Pancreas (tissue), 10 donors: ENCODE measurements at regions not wholly inside any gene's neighbourhood (a gene's known extent, or its start where the extent isn't known, plus 50 kb on each side); places are given as distances from the start of the nearest gene placed in this dataset.

Experiments used
- ATAC-seq, 4 donors: fragments of 200-7000 bp; cut with Tn5 transposase; one replicate each; pipeline versions ENCODE4 v1.8.0 to v1.9.1; 2020; ENCODE audit warnings: mild to moderate bottlenecking in 4 of 4, moderate library complexity in 4 of 4
- DNase-seq, 6 donors: peaks; one replicate each; pipeline ENCODE4 v3.0.0-alpha.2; 2020
- FAIRE-seq: peaks from 2 replicates; lab custom pipeline; 2012; peaks lifted over from hg19 to GRCh38; lab: Jason Lieb, UNC
- H3K27ac ChIP-seq, 4 donors: fragments of 200-600 bp; sonication (generic); 1 replicate in 3 of 4; 2 replicates in 1 of 4; pipeline versions ENCODE4 v1.5.0 to v1.8.0; 2020
- H3K27me3 ChIP-seq, 4 donors: fragments of 200-600 bp; one replicate each; pipeline ENCODE4 v1.8.0; 2021
- H3K36me3 ChIP-seq, 3 donors: fragments of 200-600 bp; sonication (generic) in 1 of 3; one replicate each; pipeline versions ENCODE4 v1.5.0 to v1.8.0; 2020 to 2021
- H3K4me1 ChIP-seq, 3 donors: fragments of 200-600 bp; one replicate each; pipeline ENCODE4 v1.8.0; 2021
- H3K4me3 ChIP-seq, 4 donors: fragments of 200-600 bp; sonication (generic) in 2 of 4; one replicate each; pipeline versions ENCODE4 v1.5.0 to v1.8.0; 2020 to 2021
- H3K9me3 ChIP-seq, 4 donors: fragments of 200-600 bp; one replicate each; pipeline ENCODE4 v1.8.0; 2021
- WGBS, 2 donors: extraction: QIAGEN DNeasy Blood & Tissue Kit; methylation state at CpG; one replicate each; pipeline ENCODE4 v1.1.7; 2013; 5-methylcytosine and 5-hydroxymethylcytosine counted together
- intact Hi-C, 3 donors: fragments of 100-400 bp; cut with DNase I; formaldehyde crosslinking; loops; one replicate each; pipeline versions ENCODE4 v1.11.1 to v1.14.2; 2022
- TF ChIP-seq, protein P1 (sequence below), 4 donors: fragments of 200-600 bp; sonication (generic) in 3 of 4; IDR thresholded peaks; one replicate each; pipeline versions ENCODE4 v1.5.0 to v1.8.0; 2021; ENCODE audit warnings: antibody characterized with exemption in 4 of 4
- donor health status: healthy with polysubstance abuse.
- donor health status: DM: no; HTN: no; CAD: no; lungs with moderate emphysema.
- donor health status: DM: no; HTN: no; CAD: no.
- donor health status: control.
- donor health status: control.
- donor health status: Bipolar disorder and iron deficiency.
- donor health status: DM: yes; HTN: yes; CAD: no.
- donor health status: DM: no; HTN: no; CAD: no.
- donor health status: DM: no; HTN: no; CAD: no.
- donor health status: DM: yes; HTN: yes; CAD: no.

- H3K36me3 ChIP-seq: no peaks in the 10 kb centered on the region
- DNase-seq (no peak), FAIRE-seq (no peak), ATAC-seq (no peak)
- H3K4me3 ChIP-seq: no peak overlapping the region
- no peak overlapping the region for H3K27ac ChIP-seq
- TF ChIP-seq, protein P1, sequence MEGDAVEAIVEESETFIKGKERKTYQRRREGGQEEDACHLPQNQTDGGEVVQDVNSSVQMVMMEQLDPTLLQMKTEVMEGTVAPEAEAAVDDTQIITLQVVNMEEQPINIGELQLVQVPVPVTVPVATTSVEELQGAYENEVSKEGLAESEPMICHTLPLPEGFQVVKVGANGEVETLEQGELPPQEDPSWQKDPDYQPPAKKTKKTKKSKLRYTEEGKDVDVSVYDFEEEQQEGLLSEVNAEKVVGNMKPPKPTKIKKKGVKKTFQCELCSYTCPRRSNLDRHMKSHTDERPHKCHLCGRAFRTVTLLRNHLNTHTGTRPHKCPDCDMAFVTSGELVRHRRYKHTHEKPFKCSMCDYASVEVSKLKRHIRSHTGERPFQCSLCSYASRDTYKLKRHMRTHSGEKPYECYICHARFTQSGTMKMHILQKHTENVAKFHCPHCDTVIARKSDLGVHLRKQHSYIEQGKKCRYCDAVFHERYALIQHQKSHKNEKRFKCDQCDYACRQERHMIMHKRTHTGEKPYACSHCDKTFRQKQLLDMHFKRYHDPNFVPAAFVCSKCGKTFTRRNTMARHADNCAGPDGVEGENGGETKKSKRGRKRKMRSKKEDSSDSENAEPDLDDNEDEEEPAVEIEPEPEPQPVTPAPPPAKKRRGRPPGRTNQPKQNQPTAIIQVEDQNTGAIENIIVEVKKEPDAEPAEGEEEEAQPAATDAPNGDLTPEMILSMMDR (IDR thresholded peaks at IDR 0.05): no peak
- H3K27me3 ChIP-seq: no peaks in the 10 kb centered on the region
- H3K4me1 ChIP-seq: no peaks in the 10 kb centered on the region
- intact Hi-C loops: no loop called here
- no peaks in the 10 kb centered on the region for H3K9me3 ChIP-seq
- 47 to 60% methylated on average over 2 of the region's 2 CpGs for WGBS, 2 donors
Observed at GRCh38 chr6:97677626-97678025, 394.6 kb upstream of the MMS22L start.

GRCh38 chr6:97687916-97688315 is 404.9 kb upstream of the MMS22L start:
- DNase-seq (no peak), FAIRE-seq (no peak), ATAC-seq (no peak)
- Histone ChIP-seq H3K36me3 (no peaks in the 10 kb centered on the region), H3K9me3 (no peaks in the 10 kb centered on the region), H3K4me3 (no peak overlapping the region), H3K27ac (no peak overlapping the region), H3K4me1 (no peaks in the 10 kb centered on the region), H3K27me3 (no peaks in the 10 kb centered on the region)
- 65 to 82% methylated on average over 2 of the region's 2 CpGs for WGBS, 2 donors
- TF ChIP-seq, protein P1 (IDR thresholded peaks at IDR 0.05): no peak
- intact Hi-C loops: no loop called here

DNA sequence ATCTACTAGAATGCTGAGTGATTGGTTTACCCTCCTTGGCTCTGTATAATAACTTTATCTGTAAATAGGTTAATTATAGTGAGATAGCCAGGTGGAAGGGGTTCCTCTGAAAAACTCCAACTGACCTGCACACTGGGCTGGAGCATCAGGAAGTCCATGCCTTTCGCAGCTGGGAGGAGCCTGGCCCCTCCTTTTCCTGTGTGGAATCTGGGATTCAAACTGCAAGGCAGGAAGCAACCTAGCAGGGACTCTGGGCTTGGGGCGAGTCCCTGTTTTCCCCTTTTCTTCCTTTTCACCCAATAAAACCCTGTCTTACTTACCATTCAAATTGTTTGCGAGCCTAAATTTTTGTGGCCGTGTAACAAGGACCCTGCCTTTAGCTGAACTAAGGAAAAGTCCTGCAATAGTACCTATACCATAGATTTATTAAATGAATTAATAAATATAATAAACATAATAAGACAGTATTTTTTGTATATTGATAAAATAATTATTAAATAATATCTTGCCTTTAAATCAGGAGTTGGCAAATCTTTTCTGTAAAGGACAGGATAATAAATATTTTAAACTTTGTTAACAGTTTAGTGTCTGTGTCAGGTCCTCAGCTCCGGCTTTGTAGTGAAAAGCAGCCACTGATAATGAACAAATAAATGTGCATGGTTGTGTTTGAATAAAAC is 406.2 kb upstream of the MMS22L start:
- Histone ChIP-seq H3K4me3 (no peak overlapping the region), H3K27ac (no peak overlapping the region), H3K9me3 (no peaks in the 10 kb centered on the region), H3K4me1 (no peaks in the 10 kb centered on the region), H3K27me3 (no peaks in the 10 kb centered on the region), H3K36me3 (no peaks in the 10 kb centered on the region)
- WGBS, 2 donors: 63 to 66% methylated on average over 5 of the region's 5 CpGs
- DNase-seq: no peak
- intact Hi-C loops: no loop called here
- TF ChIP-seq, protein P1 (IDR thresholded peaks at IDR 0.05): no peak
- FAIRE-seq: no peak
- no peak for ATAC-seq

DNA sequence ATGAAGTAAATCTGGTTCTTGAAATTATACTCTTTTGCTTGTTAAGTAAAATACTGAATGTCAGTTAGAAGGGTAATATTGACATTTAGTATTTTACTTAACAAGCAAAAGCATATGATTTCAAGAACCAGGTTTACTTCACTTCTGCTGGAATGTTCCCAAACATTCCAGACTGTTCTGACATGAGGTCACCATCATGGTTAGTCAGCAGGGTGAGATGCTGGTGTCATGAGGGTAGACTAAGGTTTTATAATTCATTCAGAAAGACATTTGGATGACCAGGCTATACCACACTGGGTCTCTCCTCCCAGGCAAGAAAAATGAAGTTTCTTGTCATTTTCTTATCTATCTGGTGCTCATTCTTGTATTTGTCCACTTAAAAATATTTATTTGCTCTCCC is 414.4 kb upstream of the MMS22L start:
- no peak for DNase-seq
- Histone ChIP-seq H3K36me3 (no peaks in the 10 kb centered on the region), H3K27me3 (no peaks in the 10 kb centered on the region), H3K4me1 (no peaks in the 10 kb centered on the region), H3K27ac (no peak overlapping the region), H3K9me3 (no peaks in the 10 kb centered on the region), H3K4me3 (no peak overlapping the region)
- TF ChIP-seq, protein P1 (IDR thresholded peaks at IDR 0.05): no peak
- no peak for FAIRE-seq
- intact Hi-C loops: no loop called here
- ATAC-seq: no peak

- Histone ChIP-seq H3K4me3 (no peak overlapping the region), H3K27me3 (no peaks in the 10 kb centered on the region), H3K27ac (no peak overlapping the region), H3K9me3 (no peaks in the 10 kb centered on the region), H3K36me3 (no peaks in the 10 kb centered on the region), H3K4me1 (no peaks in the 10 kb centered on the region)
- 95 to 97% methylated on average over 2 of the region's 2 CpGs for WGBS, 2 donors
- no peak for ATAC-seq
- TF ChIP-seq, protein P1 (IDR thresholded peaks at IDR 0.05): no peak
- intact Hi-C loops: no loop called here
- FAIRE-seq: no peak
- DNase-seq: no peak
Observed at GRCh38 chr6:97701801-97702200, 418.8 kb upstream of the MMS22L start.
